WTC11 (cell line): ENCODE measurements at regions not wholly inside any gene's neighbourhood (a gene's known extent, or its start where the extent isn't known, plus 50 kb on each side); places are given as distances from the start of the nearest gene placed in this dataset.

Experiments used
- ATAC-seq: fragments of 200-7000 bp; cut with Tn5 transposase; 2 replicates; pipeline ENCODE4 v1.10.0; 2021; ENCODE audit warnings: mild to moderate bottlenecking, moderate library complexity
- CTCF ChIA-PET: fragments of 300-600 bp; sonication (Branson Sonifier 250); formaldehyde crosslinking; loops from one replicate; lab custom pipeline; 2021; ENCODE audit warnings: antibody characterized with exemption; lab: Charles Lee
- POLR2A ChIA-PET: fragments of 350-600 bp; sonication (Branson Sonifier 250); formaldehyde crosslinking; loops from one replicate; lab custom pipeline; 2021; ENCODE audit warnings: antibody characterized with exemption; lab: Charles Lee
- DNase-seq: peaks from one replicate; pipeline ENCODE4 v3.0.0; 2021; ENCODE audit warnings: low spot score
- H3K27ac Mint-ChIP-seq: 2 replicates; pipeline ENCODE4 v1.8.0; 2021; ENCODE audit warnings: mixed read lengths
- H3K27me3 Mint-ChIP-seq: 2 replicates; pipeline ENCODE4 v1.8.0; 2021; ENCODE audit warnings: low read depth, mild to moderate bottlenecking, moderate library complexity, mixed read lengths
- H3K36me3 Mint-ChIP-seq: 2 replicates; pipeline ENCODE4 v1.8.0; 2021; ENCODE audit warnings: mixed read lengths
- H3K4me1 Mint-ChIP-seq: 2 replicates; pipeline ENCODE4 v1.8.0; 2022; ENCODE audit warnings: mixed read lengths
- H3K4me3 Mint-ChIP-seq: 2 replicates; pipeline ENCODE4 v1.8.0; 2021; ENCODE audit warnings: mild to moderate bottlenecking, moderate library complexity, mixed read lengths
- H3K9me3 Mint-ChIP-seq: 2 replicates; pipeline ENCODE4 v1.8.0; 2021; ENCODE audit warnings: mixed read lengths
- FOXK1 ChIP-seq: sonication (generic); formaldehyde crosslinking; IDR thresholded peaks from 2 replicates; pipeline ENCODE4 v1.8.0; 2022; ENCODE audit warnings: mild to moderate bottlenecking, moderate library complexity, missing genetic modification reagents
- FOXP4 ChIP-seq: sonication (generic); formaldehyde crosslinking; IDR thresholded peaks from 2 replicates; pipeline ENCODE4 v1.8.0; 2022; ENCODE audit warnings: mild to moderate bottlenecking, missing genetic modification reagents
- GRHL2 ChIP-seq: fragments of 250-450 bp; sonication (Bioruptor Pico); IDR thresholded peaks from 2 replicates; pipeline ENCODE4 v1.8.0; 2022; ENCODE audit warnings: mild to moderate bottlenecking, moderate library complexity; ENCODE audit not compliant: insufficient replicate concordance, severe bottlenecking
- HMGA2 ChIP-seq: fragments of 250-450 bp; sonication (Bioruptor Pico); IDR thresholded peaks from 2 replicates; pipeline ENCODE4 v1.4.0; 2021; ENCODE audit warnings: mild to moderate bottlenecking, moderate library complexity
- SMAD3 ChIP-seq: sonication (generic); formaldehyde crosslinking; IDR thresholded peaks from 2 replicates; pipeline ENCODE4 v1.8.0; 2022; ENCODE audit warnings: missing genetic modification reagents, mild to moderate bottlenecking, borderline replicate concordance
- SMAD4 ChIP-seq: sonication (generic); formaldehyde crosslinking; IDR thresholded peaks from 2 replicates; pipeline ENCODE4 v1.8.0; 2022; ENCODE audit warnings: mild to moderate bottlenecking, missing genetic modification reagents
- SP1 ChIP-seq: sonication (generic); formaldehyde crosslinking; conservative IDR thresholded peaks from 2 replicates; pipeline ENCODE4 v1.8.1; 2022; ENCODE audit warnings: missing genetic modification reagents
- TEAD1 ChIP-seq: sonication (generic); formaldehyde crosslinking; IDR thresholded peaks from 2 replicates; pipeline ENCODE4 v1.8.0; 2022; ENCODE audit warnings: mild to moderate bottlenecking, missing genetic modification reagents
- TP53 ChIP-seq: sonication (generic); formaldehyde crosslinking; IDR thresholded peaks from 2 replicates; pipeline ENCODE4 v1.8.1; 2023; ENCODE audit warnings: mild to moderate bottlenecking, missing genetic modification reagents
- ZNF121 ChIP-seq: sonication (generic); formaldehyde crosslinking; IDR thresholded peaks from 2 replicates; pipeline ENCODE4 v1.8.0; 2023; ENCODE audit warnings: missing genetic modification reagents
- ZNF138 ChIP-seq: sonication (generic); formaldehyde crosslinking; conservative IDR thresholded peaks from 2 replicates; pipeline ENCODE4 v1.8.1; 2022; ENCODE audit warnings: mild to moderate bottlenecking, moderate library complexity, missing genetic modification reagents
- ZNF219 ChIP-seq: sonication (generic); formaldehyde crosslinking; IDR thresholded peaks from 2 replicates; pipeline ENCODE4 v1.8.0; 2023; ENCODE audit warnings: missing genetic modification reagents, mild to moderate bottlenecking, borderline replicate concordance
- ZNF396 ChIP-seq: fragments of 250-450 bp; sonication (Bioruptor Pico); IDR thresholded peaks from 2 replicates; pipeline ENCODE4 v1.8.0; 2021; ENCODE audit warnings: mild to moderate bottlenecking, moderate library complexity, borderline replicate concordance
- ZNF416 ChIP-seq: fragments of 250-450 bp; sonication (Bioruptor Pico); IDR thresholded peaks from 2 replicates; pipeline ENCODE4 v1.9.0; 2021; ENCODE audit warnings: mild to moderate bottlenecking, inconsistent platforms
- ZNF671 ChIP-seq: fragments of 250-450 bp; sonication (Bioruptor Pico); IDR thresholded peaks from 2 replicates; pipeline ENCODE4 v1.8.0; 2021; ENCODE audit warnings: mild to moderate bottlenecking
- TF ChIP-seq, protein P1 (sequence below): sonication (generic); formaldehyde crosslinking; IDR thresholded peaks from 2 replicates; pipeline ENCODE4 v1.8.0; 2022; ENCODE audit warnings: mild to moderate bottlenecking, missing genetic modification reagents
- TF ChIP-seq, protein P2 (sequence below): sonication (generic); formaldehyde crosslinking; IDR thresholded peaks from 2 replicates; pipeline ENCODE4 v1.8.1; 2023; ENCODE audit warnings: mild to moderate bottlenecking, moderate library complexity, missing genetic modification reagents
- TF ChIP-seq, protein P3 (sequence below): sonication (generic); formaldehyde crosslinking; IDR thresholded peaks from 2 replicates; pipeline ENCODE4 v1.8.1; 2023; ENCODE audit warnings: mild to moderate bottlenecking, missing genetic modification reagents
- TF ChIP-seq, protein P4 (sequence below): sonication (generic); formaldehyde crosslinking; IDR thresholded peaks from 2 replicates; pipeline ENCODE4 v1.8.1; 2023; ENCODE audit warnings: mild to moderate bottlenecking, missing genetic modification reagents, borderline replicate concordance
- TF ChIP-seq, protein P5 (sequence below): sonication (generic); formaldehyde crosslinking; IDR thresholded peaks from 2 replicates; pipeline ENCODE4 v1.8.0; 2023; ENCODE audit warnings: mild to moderate bottlenecking, missing genetic modification reagents

- DNase-seq (no peak), ATAC-seq (no peak)
- POLR2A ChIA-PET, result interaction anchor here (0.6 to 1.1 kb wide), 3 partner anchors 39 to 103 kb away, joined by 3 to 4 read pairs (median 3); no protein-coding TSS in a partner anchor
- no peak for TF ChIP-seq ZNF121
- no peak for TF ChIP-seq ZNF396
- CTCF ChIA-PET, result interaction anchor here (0.7 to 1.5 kb wide), 10 partner anchors 8 to 150 kb away, joined by 3 to 9 read pairs (median 5); no protein-coding TSS in a partner anchor
- H3K4me3 Mint-ChIP-seq, result no peak overlapping the region
- H3K27me3 Mint-ChIP-seq, result no peaks in the 10 kb centered on the region
- H3K9me3 Mint-ChIP-seq, result no peaks in the 10 kb centered on the region
- H3K27ac Mint-ChIP-seq, result no peak overlapping the region
- H3K4me1 Mint-ChIP-seq, result peaks cover 36% of the 10 kb centered on the region
- no peaks in the 10 kb centered on the region for H3K36me3 Mint-ChIP-seq
Observed at GRCh38 chr9:129281506-129282145, 103.6 kb upstream of the IER5L start.

- Mint-ChIP-seq H3K27me3 (no peaks in the 10 kb centered on the region), H3K27ac (no peak overlapping the region), H3K9me3 (no peaks in the 10 kb centered on the region), H3K36me3 (no peaks in the 10 kb centered on the region), H3K4me3 (no peak overlapping the region), H3K4me1 (peaks cover 45% of the 10 kb centered on the region)
- POLR2A ChIA-PET, result no interaction called here
- CTCF ChIA-PET, result interaction anchor here (0.8 kb wide), 1 partner anchor 98 kb away, joined by 3 read pairs; no protein-coding TSS in a partner anchor
- ATAC-seq (no peak), DNase-seq (no peak)
- no peak for TF ChIP-seq FOXK1 (CRISPR knock-in tag)
- TF ChIP-seq, protein P1, sequence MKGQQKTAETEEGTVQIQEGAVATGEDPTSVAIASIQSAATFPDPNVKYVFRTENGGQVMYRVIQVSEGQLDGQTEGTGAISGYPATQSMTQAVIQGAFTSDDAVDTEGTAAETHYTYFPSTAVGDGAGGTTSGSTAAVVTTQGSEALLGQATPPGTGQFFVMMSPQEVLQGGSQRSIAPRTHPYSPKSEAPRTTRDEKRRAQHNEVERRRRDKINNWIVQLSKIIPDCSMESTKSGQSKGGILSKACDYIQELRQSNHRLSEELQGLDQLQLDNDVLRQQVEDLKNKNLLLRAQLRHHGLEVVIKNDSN (CRISPR knock-in tag), result no peak
- TF ChIP-seq GRHL2 (CRISPR knock-in tag), result no peak
- no peak for TF ChIP-seq SP1 (CRISPR knock-in tag)
- no peak for TF ChIP-seq ZNF121
- TF ChIP-seq SMAD3 (CRISPR knock-in tag), result no peak
- TF ChIP-seq, protein P2, sequence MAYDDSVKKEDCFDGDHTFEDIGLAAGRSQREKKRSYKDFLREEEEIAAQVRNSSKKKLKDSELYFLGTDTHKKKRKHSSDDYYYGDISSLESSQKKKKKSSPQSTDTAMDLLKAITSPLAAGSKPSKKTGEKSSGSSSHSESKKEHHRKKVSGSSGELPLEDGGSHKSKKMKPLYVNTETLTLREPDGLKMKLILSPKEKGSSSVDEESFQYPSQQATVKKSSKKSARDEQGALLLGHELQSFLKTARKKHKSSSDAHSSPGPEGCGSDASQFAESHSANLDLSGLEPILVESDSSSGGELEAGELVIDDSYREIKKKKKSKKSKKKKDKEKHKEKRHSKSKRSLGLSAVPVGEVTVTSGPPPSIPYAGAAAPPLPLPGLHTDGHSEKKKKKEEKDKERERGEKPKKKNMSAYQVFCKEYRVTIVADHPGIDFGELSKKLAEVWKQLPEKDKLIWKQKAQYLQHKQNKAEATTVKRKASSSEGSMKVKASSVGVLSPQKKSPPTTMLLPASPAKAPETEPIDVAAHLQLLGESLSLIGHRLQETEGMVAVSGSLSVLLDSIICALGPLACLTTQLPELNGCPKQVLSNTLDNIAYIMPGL (CRISPR knock-in tag), result no peak
- TF ChIP-seq TEAD1 (CRISPR knock-in tag), result no peak
- no peak for TF ChIP-seq ZNF219
- TF ChIP-seq ZNF671 (CRISPR knock-in tag), result no peak
- no peak for TF ChIP-seq ZNF138 (CRISPR knock-in tag)
- no peak for TF ChIP-seq SMAD4 (CRISPR knock-in tag)
- TF ChIP-seq, protein P3, sequence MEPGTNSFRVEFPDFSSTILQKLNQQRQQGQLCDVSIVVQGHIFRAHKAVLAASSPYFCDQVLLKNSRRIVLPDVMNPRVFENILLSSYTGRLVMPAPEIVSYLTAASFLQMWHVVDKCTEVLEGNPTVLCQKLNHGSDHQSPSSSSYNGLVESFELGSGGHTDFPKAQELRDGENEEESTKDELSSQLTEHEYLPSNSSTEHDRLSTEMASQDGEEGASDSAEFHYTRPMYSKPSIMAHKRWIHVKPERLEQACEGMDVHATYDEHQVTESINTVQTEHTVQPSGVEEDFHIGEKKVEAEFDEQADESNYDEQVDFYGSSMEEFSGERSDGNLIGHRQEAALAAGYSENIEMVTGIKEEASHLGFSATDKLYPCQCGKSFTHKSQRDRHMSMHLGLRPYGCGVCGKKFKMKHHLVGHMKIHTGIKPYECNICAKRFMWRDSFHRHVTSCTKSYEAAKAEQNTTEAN (CRISPR knock-in tag), result no peak
- no peak for TF ChIP-seq TP53 (CRISPR knock-in tag)
- no peak for TF ChIP-seq ZNF416 (CRISPR knock-in tag)
- TF ChIP-seq, protein P4, sequence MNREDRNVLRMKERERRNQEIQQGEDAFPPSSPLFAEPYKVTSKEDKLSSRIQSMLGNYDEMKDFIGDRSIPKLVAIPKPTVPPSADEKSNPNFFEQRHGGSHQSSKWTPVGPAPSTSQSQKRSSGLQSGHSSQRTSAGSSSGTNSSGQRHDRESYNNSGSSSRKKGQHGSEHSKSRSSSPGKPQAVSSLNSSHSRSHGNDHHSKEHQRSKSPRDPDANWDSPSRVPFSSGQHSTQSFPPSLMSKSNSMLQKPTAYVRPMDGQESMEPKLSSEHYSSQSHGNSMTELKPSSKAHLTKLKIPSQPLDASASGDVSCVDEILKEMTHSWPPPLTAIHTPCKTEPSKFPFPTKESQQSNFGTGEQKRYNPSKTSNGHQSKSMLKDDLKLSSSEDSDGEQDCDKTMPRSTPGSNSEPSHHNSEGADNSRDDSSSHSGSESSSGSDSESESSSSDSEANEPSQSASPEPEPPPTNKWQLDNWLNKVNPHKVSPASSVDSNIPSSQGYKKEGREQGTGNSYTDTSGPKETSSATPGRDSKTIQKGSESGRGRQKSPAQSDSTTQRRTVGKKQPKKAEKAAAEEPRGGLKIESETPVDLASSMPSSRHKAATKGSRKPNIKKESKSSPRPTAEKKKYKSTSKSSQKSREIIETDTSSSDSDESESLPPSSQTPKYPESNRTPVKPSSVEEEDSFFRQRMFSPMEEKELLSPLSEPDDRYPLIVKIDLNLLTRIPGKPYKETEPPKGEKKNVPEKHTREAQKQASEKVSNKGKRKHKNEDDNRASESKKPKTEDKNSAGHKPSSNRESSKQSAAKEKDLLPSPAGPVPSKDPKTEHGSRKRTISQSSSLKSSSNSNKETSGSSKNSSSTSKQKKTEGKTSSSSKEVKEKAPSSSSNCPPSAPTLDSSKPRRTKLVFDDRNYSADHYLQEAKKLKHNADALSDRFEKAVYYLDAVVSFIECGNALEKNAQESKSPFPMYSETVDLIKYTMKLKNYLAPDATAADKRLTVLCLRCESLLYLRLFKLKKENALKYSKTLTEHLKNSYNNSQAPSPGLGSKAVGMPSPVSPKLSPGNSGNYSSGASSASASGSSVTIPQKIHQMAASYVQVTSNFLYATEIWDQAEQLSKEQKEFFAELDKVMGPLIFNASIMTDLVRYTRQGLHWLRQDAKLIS (CRISPR knock-in tag), result no peak
- TF ChIP-seq FOXP4 (CRISPR knock-in tag), result no peak
- TF ChIP-seq HMGA2 (CRISPR knock-in tag), result no peak
- TF ChIP-seq, protein P5, sequence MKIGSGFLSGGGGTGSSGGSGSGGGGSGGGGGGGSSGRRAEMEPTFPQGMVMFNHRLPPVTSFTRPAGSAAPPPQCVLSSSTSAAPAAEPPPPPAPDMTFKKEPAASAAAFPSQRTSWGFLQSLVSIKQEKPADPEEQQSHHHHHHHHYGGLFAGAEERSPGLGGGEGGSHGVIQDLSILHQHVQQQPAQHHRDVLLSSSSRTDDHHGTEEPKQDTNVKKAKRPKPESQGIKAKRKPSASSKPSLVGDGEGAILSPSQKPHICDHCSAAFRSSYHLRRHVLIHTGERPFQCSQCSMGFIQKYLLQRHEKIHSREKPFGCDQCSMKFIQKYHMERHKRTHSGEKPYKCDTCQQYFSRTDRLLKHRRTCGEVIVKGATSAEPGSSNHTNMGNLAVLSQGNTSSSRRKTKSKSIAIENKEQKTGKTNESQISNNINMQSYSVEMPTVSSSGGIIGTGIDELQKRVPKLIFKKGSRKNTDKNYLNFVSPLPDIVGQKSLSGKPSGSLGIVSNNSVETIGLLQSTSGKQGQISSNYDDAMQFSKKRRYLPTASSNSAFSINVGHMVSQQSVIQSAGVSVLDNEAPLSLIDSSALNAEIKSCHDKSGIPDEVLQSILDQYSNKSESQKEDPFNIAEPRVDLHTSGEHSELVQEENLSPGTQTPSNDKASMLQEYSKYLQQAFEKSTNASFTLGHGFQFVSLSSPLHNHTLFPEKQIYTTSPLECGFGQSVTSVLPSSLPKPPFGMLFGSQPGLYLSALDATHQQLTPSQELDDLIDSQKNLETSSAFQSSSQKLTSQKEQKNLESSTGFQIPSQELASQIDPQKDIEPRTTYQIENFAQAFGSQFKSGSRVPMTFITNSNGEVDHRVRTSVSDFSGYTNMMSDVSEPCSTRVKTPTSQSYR (CRISPR knock-in tag), result no peak
Observed at GRCh38 chr9:129280623-129281271, 102.7 kb upstream of the IER5L start.
